OCI-LY3 (cell line): ENCODE measurements at regions not wholly inside any gene's neighbourhood (a gene's known extent, or its start where the extent isn't known, plus 50 kb on each side); places are given as distances from the start of the nearest gene placed in this dataset.

Experiments used
- H2AFZ ChIP-seq: fragments of 200-600, 300-600 bp; shearing (Covaris generic); 2 replicates; pipeline ENCODE4 v1.6.0; 2014; ENCODE audit warnings: antibody characterized with exemption, low read depth, low read length
- H3K27ac ChIP-seq: fragments of 200-600, 300-600 bp; sonication (generic); 2 replicates; pipeline ENCODE4 v1.5.1; 2014; ENCODE audit warnings: mild to moderate bottlenecking, low read length, moderate library complexity, mixed read lengths
- H3K27me3 ChIP-seq: fragments of 200-600, 300-600 bp; sonication (generic); 2 replicates; pipeline ENCODE4 v1.6.1; 2014; ENCODE audit warnings: low read depth, low read length, mixed read lengths
- H3K36me3 ChIP-seq: fragments of 200-600, 300-600 bp; sonication (generic); replicated peaks from 2 replicates; pipeline ENCODE3; 2014; ENCODE audit warnings: low read depth, low read length, mixed read lengths
- H3K4me1 ChIP-seq: fragments of 300-600, 200-600 bp; sonication (generic); 2 replicates; pipeline ENCODE4 v1.6.1; 2014; ENCODE audit warnings: low read length, mixed read lengths
- H3K4me2 ChIP-seq: fragments of 200-600, 300-600 bp; sonication (generic); 2 replicates; pipeline ENCODE4 v1.6.1; 2014; ENCODE audit warnings: low read length, mixed read lengths
- H3K4me3 ChIP-seq: fragments of 300-600, 200-600 bp; sonication (generic); 2 replicates; pipeline ENCODE4 v1.5.1; 2014; ENCODE audit warnings: antibody characterized with exemption, mild to moderate bottlenecking, low read length, moderate library complexity
- H3K79me2 ChIP-seq: fragments of 300-600, 200-600 bp; shearing (Covaris generic); 2 replicates; pipeline ENCODE4 v1.6.1; 2014; ENCODE audit warnings: mild to moderate bottlenecking, low read length, mixed read lengths
- H3K9ac ChIP-seq: fragments of 300-600, 200-600 bp; shearing (Covaris generic); 2 replicates; pipeline ENCODE4 v1.6.0; 2014; ENCODE audit warnings: mild to moderate bottlenecking, low read length, moderate library complexity
- H3K9me3 ChIP-seq: fragments of 200-600, 300-600 bp; shearing (Covaris generic); 2 replicates; pipeline ENCODE4 v1.6.1; 2014; ENCODE audit warnings: low read length, mixed read lengths; ENCODE audit not compliant: insufficient read depth
- H4K20me1 ChIP-seq: fragments of 200-600, 300-600 bp; sonication (generic); 2 replicates; pipeline ENCODE4 v1.6.1; 2016; ENCODE audit warnings: low read length, mixed read lengths; ENCODE audit not compliant: insufficient read depth
- EZH2phosphoT487 ChIP-seq: fragments of 200-600 bp; shearing (Covaris generic); IDR thresholded peaks from 2 replicates; pipeline ENCODE4 v1.6.1; 2018; ENCODE audit warnings: antibody characterized with exemption, mixed run types, low read depth
- TF ChIP-seq, protein P1 (sequence below): fragments of 200-600, 300-600 bp; sonication (generic); IDR thresholded peaks from 2 replicates; pipeline ENCODE4 v1.5.1; 2014; ENCODE audit warnings: antibody characterized with exemption, low read length, low read depth

DNA sequence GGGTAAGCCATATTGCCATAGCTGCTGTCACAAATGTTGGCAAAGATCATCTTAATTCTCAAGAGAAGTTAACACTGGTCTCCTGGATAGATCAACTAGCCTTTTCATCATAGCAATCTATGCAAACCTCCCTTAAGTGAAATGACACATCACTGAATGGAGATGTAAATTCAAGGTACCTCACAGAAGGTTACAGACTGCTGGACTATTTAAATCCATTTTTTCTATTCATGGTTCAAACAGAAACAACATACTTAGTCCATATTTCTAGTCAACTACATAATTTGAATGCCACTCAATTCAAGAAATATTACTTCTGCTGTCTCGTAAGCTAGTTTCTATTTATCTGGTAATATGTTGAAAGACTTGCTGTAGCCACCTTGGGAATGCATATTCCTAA is 748.3 kb downstream of the C12orf50 start:
- H3K4me3 ChIP-seq: peak overlapping the region; percentile 63
- H3K36me3 ChIP-seq: peaks cover 29% of the 10 kb centered on the region
- peak overlapping the region; percentile 99 for H3K27ac ChIP-seq
- H4K20me1 ChIP-seq: no peaks in the 10 kb centered on the region
- H3K9ac ChIP-seq: peak overlapping the region; percentile 82
- H3K27me3 ChIP-seq: no peaks in the 10 kb centered on the region
- H3K9me3 ChIP-seq: peaks cover 15% of the 10 kb centered on the region; the same call in 1 of the 2 replicates
- TF ChIP-seq, protein P1, sequence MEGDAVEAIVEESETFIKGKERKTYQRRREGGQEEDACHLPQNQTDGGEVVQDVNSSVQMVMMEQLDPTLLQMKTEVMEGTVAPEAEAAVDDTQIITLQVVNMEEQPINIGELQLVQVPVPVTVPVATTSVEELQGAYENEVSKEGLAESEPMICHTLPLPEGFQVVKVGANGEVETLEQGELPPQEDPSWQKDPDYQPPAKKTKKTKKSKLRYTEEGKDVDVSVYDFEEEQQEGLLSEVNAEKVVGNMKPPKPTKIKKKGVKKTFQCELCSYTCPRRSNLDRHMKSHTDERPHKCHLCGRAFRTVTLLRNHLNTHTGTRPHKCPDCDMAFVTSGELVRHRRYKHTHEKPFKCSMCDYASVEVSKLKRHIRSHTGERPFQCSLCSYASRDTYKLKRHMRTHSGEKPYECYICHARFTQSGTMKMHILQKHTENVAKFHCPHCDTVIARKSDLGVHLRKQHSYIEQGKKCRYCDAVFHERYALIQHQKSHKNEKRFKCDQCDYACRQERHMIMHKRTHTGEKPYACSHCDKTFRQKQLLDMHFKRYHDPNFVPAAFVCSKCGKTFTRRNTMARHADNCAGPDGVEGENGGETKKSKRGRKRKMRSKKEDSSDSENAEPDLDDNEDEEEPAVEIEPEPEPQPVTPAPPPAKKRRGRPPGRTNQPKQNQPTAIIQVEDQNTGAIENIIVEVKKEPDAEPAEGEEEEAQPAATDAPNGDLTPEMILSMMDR: no peak
- no peak for TF ChIP-seq EZH2phosphoT487
- H3K4me1 ChIP-seq: peaks cover 30% of the 10 kb centered on the region
- no peaks in the 10 kb centered on the region for H3K79me2 ChIP-seq
- H2AFZ ChIP-seq: no peak overlapping the region
- H3K4me2 ChIP-seq: peak overlapping the region; percentile 74

DNA sequence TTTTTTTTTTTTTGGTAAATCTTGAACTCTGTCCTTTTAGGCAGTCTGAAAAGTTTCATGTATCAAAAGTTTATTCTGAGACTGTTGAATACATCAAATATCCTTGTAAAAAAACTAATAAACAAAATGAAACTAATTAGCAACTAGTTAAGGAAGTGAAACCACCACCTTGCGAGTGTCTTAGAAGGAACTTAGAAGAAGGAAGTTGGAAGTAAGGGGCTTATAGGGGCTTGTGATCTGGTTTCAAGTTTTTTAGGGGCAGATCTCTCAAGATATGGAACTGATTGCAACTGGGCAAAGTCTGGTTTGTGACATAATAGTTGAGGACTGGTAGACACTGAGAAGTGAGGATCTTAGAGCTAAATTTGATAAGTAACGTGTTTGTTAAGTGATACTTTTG is 748.8 kb downstream of the C12orf50 start:
- Histone ChIP-seq H3K4me3 (peak overlapping the region; percentile 63), H3K4me1 (peaks cover 30% of the 10 kb centered on the region), H4K20me1 (no peaks in the 10 kb centered on the region), H3K27ac (peak overlapping the region; percentile 99), H2AFZ (no peak overlapping the region), H3K9me3 (peaks cover 15% of the 10 kb centered on the region; the same call in 1 of the 2 replicates), H3K36me3 (peaks cover 29% of the 10 kb centered on the region), H3K4me2 (peak overlapping the region; percentile 74), H3K9ac (peak overlapping the region; percentile 82), H3K27me3 (no peaks in the 10 kb centered on the region), H3K79me2 (no peaks in the 10 kb centered on the region)
- no peak for TF ChIP-seq EZH2phosphoT487
- TF ChIP-seq, protein P1: no peak

DNA sequence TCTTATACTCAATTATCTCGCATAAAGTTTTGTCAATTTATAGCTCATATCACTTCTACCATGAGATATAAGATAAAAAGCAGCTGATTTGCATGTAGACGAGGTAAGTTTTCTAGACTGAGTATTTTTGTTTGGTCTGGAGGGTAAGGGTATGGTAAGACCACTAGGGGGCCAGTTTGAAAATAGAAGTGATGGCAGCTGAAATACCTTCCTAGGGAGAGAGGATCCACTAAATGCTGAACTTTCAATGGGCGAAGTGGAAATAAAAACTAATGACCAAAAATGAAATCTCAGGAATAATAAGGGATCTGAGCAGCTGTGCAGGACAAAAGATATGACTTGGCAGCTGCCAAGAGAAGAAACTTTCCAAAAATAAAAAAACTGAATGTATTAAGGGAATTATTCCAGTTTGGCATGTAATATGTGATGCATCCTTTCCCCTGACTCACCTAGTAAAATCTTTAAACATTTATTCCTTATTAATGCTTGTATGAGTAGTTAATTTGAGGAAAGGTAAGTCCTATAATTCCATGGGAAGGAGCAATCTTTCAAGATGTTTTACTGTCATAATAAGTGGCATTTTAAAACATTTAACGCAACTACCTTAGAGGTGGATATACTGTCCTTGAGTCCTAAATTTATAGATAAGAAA is 754.5 kb downstream of the C12orf50 start:
- H3K4me2 ChIP-seq: no peak overlapping the region
- H3K9me3 ChIP-seq: no peaks in the 10 kb centered on the region
- H3K27ac ChIP-seq: no peak overlapping the region
- no peaks in the 10 kb centered on the region for H3K79me2 ChIP-seq
- H3K4me3 ChIP-seq: no peak overlapping the region
- no peak overlapping the region for H3K9ac ChIP-seq
- H2AFZ ChIP-seq: 0 out of 2 replicates have a peak overlapping the region, but pooled peaks have one; percentile 39
- H3K4me1 ChIP-seq: peaks cover 14% of the 10 kb centered on the region
- no peaks in the 10 kb centered on the region for H4K20me1 ChIP-seq
- no peak for TF ChIP-seq EZH2phosphoT487
- TF ChIP-seq, protein P1: peak; percentile 64
- H3K27me3 ChIP-seq: no peaks in the 10 kb centered on the region
- H3K36me3 ChIP-seq: peaks cover 9% of the 10 kb centered on the region

DNA sequence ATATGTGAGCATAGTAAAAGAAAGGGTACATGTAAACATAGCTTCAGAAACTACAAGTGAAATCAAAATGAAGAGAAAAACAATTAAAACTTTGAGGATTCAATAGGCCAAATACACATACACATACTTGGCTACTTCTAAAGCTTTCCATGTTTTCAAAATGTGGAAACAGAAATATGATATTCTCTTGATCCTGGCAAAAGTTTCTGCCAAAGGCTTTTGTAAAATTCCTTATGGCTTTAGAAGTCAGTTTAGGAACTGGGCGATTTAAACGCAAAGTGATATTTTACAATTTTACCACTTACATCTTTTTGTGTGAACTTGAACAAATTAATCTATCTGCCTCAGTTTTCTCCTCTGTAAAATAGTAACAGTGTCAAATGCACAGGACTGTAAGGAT is 756.4 kb downstream of the C12orf50 start:
- Histone ChIP-seq H3K4me1 (peaks cover 9% of the 10 kb centered on the region), H2AFZ (no peak overlapping the region), H3K79me2 (no peaks in the 10 kb centered on the region), H3K27me3 (no peaks in the 10 kb centered on the region), H3K9me3 (no peaks in the 10 kb centered on the region), H3K36me3 (no peaks in the 10 kb centered on the region), H3K9ac (no peak overlapping the region), H3K27ac (no peak overlapping the region), H3K4me2 (no peak overlapping the region), H4K20me1 (no peaks in the 10 kb centered on the region), H3K4me3 (no peak overlapping the region)
- TF ChIP-seq EZH2phosphoT487: no peak
